ENCODE measurements at regions not wholly inside any gene's neighbourhood (a gene's known extent, or its start where the extent isn't known, plus 50 kb on each side); places are given as distances from the start of the nearest gene placed in this dataset.

DNA sequence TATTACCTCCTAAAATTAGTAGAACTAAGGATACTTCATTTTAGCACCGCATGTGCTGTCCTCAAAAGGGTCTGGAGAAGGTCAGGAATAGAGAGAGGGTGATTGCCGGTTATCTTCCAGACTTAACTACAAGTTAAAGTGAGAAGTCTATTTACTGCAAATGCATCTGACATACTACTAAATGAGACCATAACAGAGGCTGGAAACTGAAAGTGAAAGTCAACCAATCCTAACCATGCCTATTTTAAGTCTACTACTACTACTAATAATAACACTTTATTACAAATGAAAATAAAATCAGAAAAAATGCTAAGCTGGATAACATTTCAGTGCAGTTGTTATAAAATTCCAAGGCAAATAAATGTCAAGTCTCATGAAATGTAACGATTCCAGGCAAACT is 244.7 kb downstream of the KIF20B start:
- TF ChIP-seq, protein P1, sequence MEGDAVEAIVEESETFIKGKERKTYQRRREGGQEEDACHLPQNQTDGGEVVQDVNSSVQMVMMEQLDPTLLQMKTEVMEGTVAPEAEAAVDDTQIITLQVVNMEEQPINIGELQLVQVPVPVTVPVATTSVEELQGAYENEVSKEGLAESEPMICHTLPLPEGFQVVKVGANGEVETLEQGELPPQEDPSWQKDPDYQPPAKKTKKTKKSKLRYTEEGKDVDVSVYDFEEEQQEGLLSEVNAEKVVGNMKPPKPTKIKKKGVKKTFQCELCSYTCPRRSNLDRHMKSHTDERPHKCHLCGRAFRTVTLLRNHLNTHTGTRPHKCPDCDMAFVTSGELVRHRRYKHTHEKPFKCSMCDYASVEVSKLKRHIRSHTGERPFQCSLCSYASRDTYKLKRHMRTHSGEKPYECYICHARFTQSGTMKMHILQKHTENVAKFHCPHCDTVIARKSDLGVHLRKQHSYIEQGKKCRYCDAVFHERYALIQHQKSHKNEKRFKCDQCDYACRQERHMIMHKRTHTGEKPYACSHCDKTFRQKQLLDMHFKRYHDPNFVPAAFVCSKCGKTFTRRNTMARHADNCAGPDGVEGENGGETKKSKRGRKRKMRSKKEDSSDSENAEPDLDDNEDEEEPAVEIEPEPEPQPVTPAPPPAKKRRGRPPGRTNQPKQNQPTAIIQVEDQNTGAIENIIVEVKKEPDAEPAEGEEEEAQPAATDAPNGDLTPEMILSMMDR (IDR thresholded peaks at IDR 0.05; ENCODE audit: insufficient read depth, low read length, poor library complexity, severe bottlenecking), result no peak
- no peak for TF ChIP-seq EZH2phosphoT487 (conservative IDR thresholded peaks at IDR 0.05; ENCODE audit: low read length)

Measured in SU-DHL-6 (cell line).